ENCODE measurements at regions not wholly inside any gene's neighbourhood (a gene's known extent, or its start where the extent isn't known, plus 50 kb on each side); places are given as distances from the start of the nearest gene placed in this dataset.

DNA sequence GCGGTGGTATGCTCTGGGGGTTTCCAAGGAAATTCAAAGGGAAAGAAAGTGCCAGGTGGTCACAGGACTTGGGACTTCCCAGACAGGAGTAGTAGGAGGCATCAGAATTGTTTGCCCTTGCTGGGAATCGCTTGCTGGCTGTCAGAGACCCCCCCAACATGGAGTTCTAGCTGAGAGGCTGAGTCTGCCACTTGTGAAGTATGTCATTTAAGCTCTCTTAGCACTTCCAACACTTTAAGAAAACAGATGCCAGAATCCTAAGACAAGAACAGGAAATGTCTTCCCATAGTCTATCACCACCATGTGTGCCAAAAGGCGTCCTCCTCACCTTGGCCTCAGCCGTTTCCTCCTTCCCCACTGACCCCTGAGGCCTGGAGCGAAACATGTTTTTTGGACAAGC is 193.8 kb upstream of the IRX3 start:
- Histone ChIP-seq H3K36me3 (ENCODE audit: control insufficient read depth in 3 of 3, insufficient read depth in 2 of 3, low read depth in 1 of 3, low read length in 3 of 3) (no peaks in the 10 kb centered on the region), H3K4me3 (ENCODE audit: low read depth in 1 of 3, low read length in 3 of 3) (no peak overlapping the region), H3K27ac (ENCODE audit: low read depth in 1 of 3, low read length in 2 of 3) (no peak overlapping the region), H3K4me1 (ENCODE audit: control insufficient read depth in 3 of 3, insufficient read depth in 2 of 3, low read depth in 1 of 3, low read length in 2 of 3) (no peaks in the 10 kb centered on the region), H3K9me3 (ENCODE audit: control insufficient read depth in 2 of 2, insufficient read depth in 1 of 2, low read depth in 1 of 2, low read length in 1 of 2) (no peaks in the 10 kb centered on the region), H3K27me3 (ENCODE audit: control insufficient read depth in 3 of 3, insufficient read depth in 3 of 3, low read length in 3 of 3) (no peaks in the 10 kb centered on the region)
- no peak for DNase-seq
- WGBS, 3 donors: 78 to 89% (median 80%) methylated on average over 5 of the region's 5 CpGs
- FAIRE-seq: no peak

DNA sequence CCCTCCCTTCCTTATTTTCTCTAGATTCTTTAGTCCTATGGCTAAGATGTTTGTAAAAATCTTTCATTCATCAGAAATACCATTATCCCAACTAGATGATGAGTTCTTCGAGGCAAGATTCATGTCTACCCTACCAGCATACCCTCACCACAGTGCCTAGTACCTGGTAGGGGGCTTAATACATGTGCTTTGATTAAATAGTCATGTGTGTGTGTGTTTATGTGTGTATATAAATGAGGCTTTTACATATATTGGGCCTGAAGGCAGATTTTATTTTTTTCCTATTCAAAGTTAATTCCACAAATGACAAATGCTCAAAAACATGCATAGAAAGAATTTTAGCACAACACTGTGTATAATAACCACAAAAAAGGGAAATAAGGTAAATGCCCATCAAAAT is 193.0 kb upstream of the IRX3 start:
- no peaks in the 10 kb centered on the region for H3K4me1 ChIP-seq (ENCODE audit: control insufficient read depth in 3 of 3, insufficient read depth in 2 of 3, low read depth in 1 of 3, low read length in 2 of 3)
- 50 to 83% (median 76%) methylated on average over 1 of the region's 1 CpG for WGBS, 3 donors
- FAIRE-seq (no peak), DNase-seq (no peak)
- H3K27ac ChIP-seq (ENCODE audit: low read depth in 1 of 3, low read length in 2 of 3): no peak overlapping the region
- no peaks in the 10 kb centered on the region for H3K36me3 ChIP-seq (ENCODE audit: control insufficient read depth in 3 of 3, insufficient read depth in 2 of 3, low read depth in 1 of 3, low read length in 3 of 3)
- no peaks in the 10 kb centered on the region for H3K9me3 ChIP-seq (ENCODE audit: control insufficient read depth in 2 of 2, insufficient read depth in 1 of 2, low read depth in 1 of 2, low read length in 1 of 2)
- H3K4me3 ChIP-seq (ENCODE audit: low read depth in 1 of 3, low read length in 3 of 3): no peak overlapping the region
- H3K27me3 ChIP-seq (ENCODE audit: control insufficient read depth in 3 of 3, insufficient read depth in 3 of 3, low read length in 3 of 3): no peaks in the 10 kb centered on the region

DNA sequence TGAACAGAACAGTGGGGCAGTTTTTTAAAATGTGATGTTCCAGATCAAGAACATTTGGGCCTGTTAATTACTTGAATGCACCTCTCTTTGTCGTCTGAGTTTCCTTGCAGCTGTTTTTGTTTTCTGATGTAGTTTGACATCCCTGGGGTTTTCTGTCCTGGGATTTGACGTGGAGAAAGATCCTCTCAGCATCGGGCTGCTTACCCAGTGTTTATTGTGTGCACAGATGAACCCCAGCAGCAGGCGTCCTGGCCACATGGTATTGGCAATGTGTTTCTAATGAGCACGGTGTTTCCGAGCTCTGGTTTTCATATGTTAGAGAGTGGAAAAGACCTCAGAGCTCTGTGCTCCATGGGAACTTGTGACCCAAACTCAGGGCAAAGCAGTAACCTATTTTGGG is 191.1 kb upstream of the IRX3 start:
- Histone ChIP-seq H3K9me3 (ENCODE audit: control insufficient read depth in 2 of 2, insufficient read depth in 1 of 2, low read depth in 1 of 2, low read length in 1 of 2) (no peaks in the 10 kb centered on the region), H3K27me3 (ENCODE audit: control insufficient read depth in 3 of 3, insufficient read depth in 3 of 3, low read length in 3 of 3) (no peaks in the 10 kb centered on the region), H3K4me3 (ENCODE audit: low read depth in 1 of 3, low read length in 3 of 3) (no peak overlapping the region), H3K27ac (ENCODE audit: low read depth in 1 of 3, low read length in 2 of 3) (no peak overlapping the region), H3K36me3 (ENCODE audit: control insufficient read depth in 3 of 3, insufficient read depth in 2 of 3, low read depth in 1 of 3, low read length in 3 of 3) (no peaks in the 10 kb centered on the region), H3K4me1 (ENCODE audit: control insufficient read depth in 3 of 3, insufficient read depth in 2 of 3, low read depth in 1 of 3, low read length in 2 of 3) (no peaks in the 10 kb centered on the region)
- DNase-seq (no peak), FAIRE-seq (no peak)
- WGBS, 3 donors: 76 to 88% (median 87%) methylated on average over 6 of the region's 6 CpGs

DNA sequence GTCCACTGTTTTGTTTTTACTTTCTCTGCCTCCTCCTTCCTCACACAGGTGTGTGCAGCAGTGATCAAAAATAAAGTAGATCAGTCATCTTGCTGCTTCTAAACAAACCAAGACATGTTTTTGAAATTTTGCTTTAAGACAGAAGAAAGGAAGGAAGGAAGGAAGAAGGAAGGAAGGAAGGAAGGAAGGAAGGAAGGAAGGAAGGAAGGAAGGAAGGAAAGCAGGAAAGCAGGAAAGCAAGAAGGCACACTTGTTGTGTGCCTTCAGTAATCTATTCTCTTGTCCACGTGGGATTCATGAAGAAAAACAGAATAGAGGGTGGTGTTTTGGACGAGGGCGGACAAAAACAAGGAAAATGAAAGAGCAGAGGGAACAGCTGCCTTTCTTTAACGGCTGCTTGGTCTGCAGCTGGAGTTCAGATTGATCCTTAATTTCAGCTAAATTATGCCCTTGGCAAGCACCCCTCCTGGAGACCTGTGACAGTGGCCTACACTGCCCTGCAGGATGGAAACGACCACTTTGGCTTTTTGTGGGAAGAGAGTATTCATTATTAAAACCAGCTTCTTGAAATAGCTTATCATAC is 188.5 kb upstream of the IRX3 start:
- WGBS, 3 donors: 48 to 60% (median 57%) methylated on average over 5 of the region's 5 CpGs
- no peak for DNase-seq
- H3K9me3 ChIP-seq (ENCODE audit: control insufficient read depth in 2 of 2, insufficient read depth in 1 of 2, low read depth in 1 of 2, low read length in 1 of 2): no peaks in the 10 kb centered on the region
- no peak for FAIRE-seq
- no peak overlapping the region for H3K4me3 ChIP-seq (ENCODE audit: low read depth in 1 of 3, low read length in 3 of 3)
- H3K36me3 ChIP-seq (ENCODE audit: control insufficient read depth in 3 of 3, insufficient read depth in 2 of 3, low read depth in 1 of 3, low read length in 3 of 3): no peaks in the 10 kb centered on the region
- H3K27me3 ChIP-seq (ENCODE audit: control insufficient read depth in 3 of 3, insufficient read depth in 3 of 3, low read length in 3 of 3): no peaks in the 10 kb centered on the region
- no peak overlapping the region for H3K27ac ChIP-seq (ENCODE audit: low read depth in 1 of 3, low read length in 2 of 3)
- no peaks in the 10 kb centered on the region for H3K4me1 ChIP-seq (ENCODE audit: control insufficient read depth in 3 of 3, insufficient read depth in 2 of 3, low read depth in 1 of 3, low read length in 2 of 3)

DNA sequence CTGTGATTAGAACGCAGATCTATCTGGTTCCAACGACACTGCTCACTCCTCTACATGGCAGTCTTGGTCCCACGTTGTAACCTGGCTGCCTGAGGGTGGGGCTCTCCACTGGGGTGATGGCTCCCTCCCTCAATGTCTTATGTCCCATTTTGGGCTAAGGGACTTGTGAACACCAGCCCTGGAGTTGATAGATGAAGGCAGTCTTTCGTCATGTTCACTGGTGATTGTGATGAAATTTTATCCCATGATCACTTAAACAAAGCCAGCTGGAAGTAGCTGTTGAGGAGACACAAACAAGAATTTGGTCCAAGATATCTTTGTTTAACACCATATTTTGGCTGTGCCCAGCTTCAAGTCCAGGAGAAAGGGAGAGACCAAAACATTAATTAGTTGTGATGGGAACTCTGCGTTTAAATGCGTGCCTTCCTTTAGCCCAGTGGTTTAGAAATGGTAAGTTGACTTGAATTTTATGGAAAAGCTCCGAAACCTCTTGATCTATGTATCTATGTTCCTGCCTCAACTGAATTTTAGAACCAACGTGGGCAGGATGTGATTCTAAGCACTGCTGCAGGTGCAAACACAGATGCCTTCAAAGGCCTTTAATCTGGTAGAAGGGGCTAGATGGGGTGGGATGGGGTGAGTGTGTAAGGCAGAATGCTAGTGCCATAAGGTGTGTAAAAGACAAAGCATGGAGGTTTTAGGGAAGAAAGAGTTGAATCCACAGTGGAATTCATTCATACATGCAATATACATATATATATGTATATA is 186.8 kb upstream of the IRX3 start:
- no peak overlapping the region for H3K27ac ChIP-seq (ENCODE audit: low read depth in 1 of 3, low read length in 2 of 3)
- 65 to 75% (median 72%) methylated on average over 8 of the region's 8 CpGs for WGBS, 3 donors
- no peaks in the 10 kb centered on the region for H3K36me3 ChIP-seq (ENCODE audit: control insufficient read depth in 3 of 3, insufficient read depth in 2 of 3, low read depth in 1 of 3, low read length in 3 of 3)
- FAIRE-seq (no peak), DNase-seq (no peak)
- no peaks in the 10 kb centered on the region for H3K27me3 ChIP-seq (ENCODE audit: control insufficient read depth in 3 of 3, insufficient read depth in 3 of 3, low read length in 3 of 3)
- no peaks in the 10 kb centered on the region for H3K9me3 ChIP-seq (ENCODE audit: control insufficient read depth in 2 of 2, insufficient read depth in 1 of 2, low read depth in 1 of 2, low read length in 1 of 2)
- H3K4me1 ChIP-seq (ENCODE audit: control insufficient read depth in 3 of 3, insufficient read depth in 2 of 3, low read depth in 1 of 3, low read length in 2 of 3): no peaks in the 10 kb centered on the region
- no peak overlapping the region for H3K4me3 ChIP-seq (ENCODE audit: low read depth in 1 of 3, low read length in 3 of 3)

DNA sequence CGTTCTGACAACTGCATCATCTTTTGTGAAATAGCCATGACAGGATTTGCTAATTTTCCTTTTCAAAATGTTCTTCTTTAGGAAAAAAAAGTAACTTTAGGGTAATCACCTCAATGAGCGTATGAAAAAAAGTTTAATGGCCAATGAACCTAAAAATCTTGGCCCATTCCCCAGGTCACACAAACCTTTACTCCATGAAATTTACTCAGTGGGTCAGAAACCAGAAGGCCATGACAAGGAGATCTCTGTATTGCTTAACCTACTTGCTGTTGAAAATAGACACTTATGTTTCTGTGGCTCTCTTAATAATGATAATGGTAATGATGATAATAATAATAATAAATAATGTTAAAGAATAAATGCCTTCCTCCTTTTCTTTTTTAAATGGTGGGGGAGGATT is 180.8 kb upstream of the IRX3 start:
- no peak for DNase-seq
- no peak overlapping the region for H3K27ac ChIP-seq (ENCODE audit: low read depth in 1 of 3, low read length in 2 of 3)
- H3K4me3 ChIP-seq (ENCODE audit: low read depth in 1 of 3, low read length in 3 of 3): no peak overlapping the region
- WGBS, 3 donors: 90 to 91% (median 90%) methylated on average over 2 of the region's 2 CpGs
- H3K9me3 ChIP-seq (ENCODE audit: control insufficient read depth in 2 of 2, insufficient read depth in 1 of 2, low read depth in 1 of 2, low read length in 1 of 2): peaks cover 0 to 9% of the 10 kb centered on the region in 2 donors
- FAIRE-seq: no peak
- no peaks in the 10 kb centered on the region for H3K36me3 ChIP-seq (ENCODE audit: control insufficient read depth in 3 of 3, insufficient read depth in 2 of 3, low read depth in 1 of 3, low read length in 3 of 3)
- H3K27me3 ChIP-seq (ENCODE audit: control insufficient read depth in 3 of 3, insufficient read depth in 3 of 3, low read length in 3 of 3): no peaks in the 10 kb centered on the region
- no peaks in the 10 kb centered on the region for H3K4me1 ChIP-seq (ENCODE audit: control insufficient read depth in 3 of 3, insufficient read depth in 2 of 3, low read depth in 1 of 3, low read length in 2 of 3)

DNA sequence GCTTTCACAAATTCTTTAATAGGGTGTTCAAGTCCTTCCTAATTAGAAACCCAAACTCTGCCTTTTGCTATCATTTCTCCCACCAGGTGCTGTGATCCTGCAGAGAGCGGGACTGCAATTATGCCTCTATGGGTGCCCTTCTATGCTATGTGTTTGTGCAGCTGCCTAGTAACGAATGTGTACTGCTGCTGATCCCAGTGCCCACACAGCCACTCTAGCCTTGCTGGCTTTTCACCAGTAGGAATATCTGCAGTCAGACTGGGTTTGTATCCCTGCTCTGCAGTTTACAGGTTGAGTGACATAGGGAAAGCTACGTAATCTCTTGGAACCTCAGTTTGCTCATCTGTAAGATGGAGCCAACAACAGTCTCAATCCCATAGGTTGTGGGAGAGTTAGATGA is 179.6 kb upstream of the IRX3 start:
- Histone ChIP-seq H3K36me3 (ENCODE audit: control insufficient read depth in 3 of 3, insufficient read depth in 2 of 3, low read depth in 1 of 3, low read length in 3 of 3) (no peaks in the 10 kb centered on the region), H3K4me1 (ENCODE audit: control insufficient read depth in 3 of 3, insufficient read depth in 2 of 3, low read depth in 1 of 3, low read length in 2 of 3) (no peaks in the 10 kb centered on the region), H3K9me3 (ENCODE audit: control insufficient read depth in 2 of 2, insufficient read depth in 1 of 2, low read depth in 1 of 2, low read length in 1 of 2) (peaks cover 0 to 9% of the 10 kb centered on the region in 2 donors), H3K27me3 (ENCODE audit: control insufficient read depth in 3 of 3, insufficient read depth in 3 of 3, low read length in 3 of 3) (no peaks in the 10 kb centered on the region), H3K4me3 (ENCODE audit: low read depth in 1 of 3, low read length in 3 of 3) (no peak overlapping the region), H3K27ac (ENCODE audit: low read depth in 1 of 3, low read length in 2 of 3) (no peak overlapping the region)
- DNase-seq (no peak), FAIRE-seq (no peak)
- 84 to 94% (median 94%) methylated on average over 3 of the region's 3 CpGs for WGBS, 3 donors

DNA sequence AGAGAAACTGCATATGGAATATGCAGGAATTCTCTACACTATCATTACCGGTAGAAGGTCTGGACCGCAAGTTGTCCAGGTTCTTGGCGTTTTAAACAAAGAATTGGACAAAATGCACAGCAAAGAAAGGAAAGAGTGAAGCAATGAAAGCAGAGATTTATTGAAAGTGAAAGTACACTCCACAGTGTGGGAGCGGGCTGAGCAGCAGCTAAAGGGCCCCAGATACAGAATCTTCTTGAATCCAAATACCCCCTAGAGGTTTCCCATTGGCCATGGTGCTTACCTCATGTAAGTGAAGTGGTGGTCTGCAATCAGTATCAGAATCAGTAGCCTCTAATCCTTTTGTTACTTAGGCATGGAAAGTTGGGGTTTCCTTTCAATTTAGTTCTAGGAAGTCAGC is 178.5 kb upstream of the IRX3 start:
- FAIRE-seq (no peak), DNase-seq (no peak)
- Histone ChIP-seq H3K27ac (ENCODE audit: low read depth in 1 of 3, low read length in 2 of 3) (no peak overlapping the region), H3K9me3 (ENCODE audit: control insufficient read depth in 2 of 2, insufficient read depth in 1 of 2, low read depth in 1 of 2, low read length in 1 of 2) (peaks cover 0 to 9% of the 10 kb centered on the region in 2 donors), H3K4me3 (ENCODE audit: low read depth in 1 of 3, low read length in 3 of 3) (no peak overlapping the region), H3K4me1 (ENCODE audit: control insufficient read depth in 3 of 3, insufficient read depth in 2 of 3, low read depth in 1 of 3, low read length in 2 of 3) (no peaks in the 10 kb centered on the region), H3K36me3 (ENCODE audit: control insufficient read depth in 3 of 3, insufficient read depth in 2 of 3, low read depth in 1 of 3, low read length in 3 of 3) (no peaks in the 10 kb centered on the region), H3K27me3 (ENCODE audit: control insufficient read depth in 3 of 3, insufficient read depth in 3 of 3, low read length in 3 of 3) (no peaks in the 10 kb centered on the region)
- WGBS, 3 donors: 76 to 92% (median 84%) methylated on average over 4 of the region's 4 CpGs

DNA sequence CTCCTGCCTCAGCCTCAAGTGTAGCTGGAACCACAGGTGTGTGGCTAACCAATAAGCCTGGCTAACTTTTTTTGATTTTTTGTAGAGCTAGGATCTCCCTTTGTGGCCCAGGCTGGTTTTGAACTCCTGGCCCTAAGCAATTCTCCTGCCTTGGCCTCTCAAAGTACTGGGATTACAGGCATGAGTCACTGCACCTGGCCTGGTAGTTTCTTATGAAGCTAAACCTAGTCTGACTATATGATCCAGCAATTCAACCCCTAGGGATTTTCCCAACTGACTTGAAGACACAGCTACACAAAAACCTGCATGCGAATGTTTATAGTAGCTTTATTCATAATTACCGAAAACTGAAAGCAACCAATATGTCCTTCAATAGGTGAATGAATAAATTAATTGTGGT is 176.2 kb upstream of the IRX3 start:
- no peaks in the 10 kb centered on the region for H3K36me3 ChIP-seq (ENCODE audit: control insufficient read depth in 3 of 3, insufficient read depth in 2 of 3, low read depth in 1 of 3, low read length in 3 of 3)
- no peak overlapping the region for H3K27ac ChIP-seq (ENCODE audit: low read depth in 1 of 3, low read length in 2 of 3)
- WGBS, 3 donors: 96 to 99% (median 96%) methylated on average over 2 of the region's 2 CpGs
- peaks cover 0 to 9% of the 10 kb centered on the region in 2 donors for H3K9me3 ChIP-seq (ENCODE audit: control insufficient read depth in 2 of 2, insufficient read depth in 1 of 2, low read depth in 1 of 2, low read length in 1 of 2)
- FAIRE-seq: no peak
- H3K4me3 ChIP-seq (ENCODE audit: low read depth in 1 of 3, low read length in 3 of 3): no peak overlapping the region
- no peak for DNase-seq
- H3K27me3 ChIP-seq (ENCODE audit: control insufficient read depth in 3 of 3, insufficient read depth in 3 of 3, low read length in 3 of 3): no peaks in the 10 kb centered on the region
- H3K4me1 ChIP-seq (ENCODE audit: control insufficient read depth in 3 of 3, insufficient read depth in 2 of 3, low read depth in 1 of 3, low read length in 2 of 3): no peaks in the 10 kb centered on the region

Measured in small intestine (tissue), 7 donors.